ENCODE measurements at regions not wholly inside any gene's neighbourhood (a gene's known extent, or its start where the extent isn't known, plus 50 kb on each side); places are given as distances from the start of the nearest gene placed in this dataset.

DNA sequence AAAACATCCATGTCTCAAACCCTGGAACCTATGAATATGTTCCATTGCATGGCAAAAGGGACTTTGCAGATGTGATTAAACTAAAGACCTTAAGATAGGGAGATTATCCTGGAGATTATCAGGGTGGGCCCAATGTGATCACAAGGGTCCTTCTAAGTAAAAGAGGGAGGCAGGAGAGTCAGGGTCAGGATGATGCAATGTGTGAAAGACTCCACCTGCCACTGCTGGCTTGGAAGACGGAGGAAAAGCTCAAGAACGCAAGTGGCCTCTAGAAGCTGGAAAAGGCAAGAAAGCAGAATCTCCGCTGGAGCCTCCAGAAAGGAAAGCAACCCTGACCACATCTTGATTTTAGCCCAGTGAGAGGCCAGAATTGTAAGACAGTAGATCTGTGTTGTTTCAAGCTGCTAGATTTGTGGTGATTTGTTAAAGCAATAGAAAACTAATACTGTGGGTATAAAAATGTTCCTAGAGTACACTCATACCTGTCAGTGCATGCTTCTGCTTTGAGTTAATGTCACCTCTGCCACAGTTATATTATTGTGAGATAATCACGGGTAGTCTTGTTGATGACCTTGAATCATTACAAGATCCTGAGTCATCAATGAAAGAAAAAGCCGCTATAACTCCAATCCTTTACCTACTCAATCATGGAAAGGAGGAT, 93.5 kb upstream of the TNPO1 start:
- Histone ChIP-seq H3K9me3 (no peaks in the 10 kb centered on the region), H3K27me3 (no peaks in the 10 kb centered on the region), H3K4me1 (ENCODE audit: insufficient read depth) (no peaks in the 10 kb centered on the region), H3K36me3 (no peaks in the 10 kb centered on the region), H3K27ac (no peak overlapping the region), H3K4me3 (no peak overlapping the region)
- intact Hi-C loops (cut with DNase I), result no loop called here
- 71 to 78% (median 74%) methylated on average over 5 of the region's 5 CpGs for WGBS, 3 donors
- no peak for TF ChIP-seq POLR2A (IDR thresholded peaks at IDR 0.05)
- TF ChIP-seq EP300 (IDR thresholded peaks at IDR 0.05), result no peak
- TF ChIP-seq, protein P1, sequence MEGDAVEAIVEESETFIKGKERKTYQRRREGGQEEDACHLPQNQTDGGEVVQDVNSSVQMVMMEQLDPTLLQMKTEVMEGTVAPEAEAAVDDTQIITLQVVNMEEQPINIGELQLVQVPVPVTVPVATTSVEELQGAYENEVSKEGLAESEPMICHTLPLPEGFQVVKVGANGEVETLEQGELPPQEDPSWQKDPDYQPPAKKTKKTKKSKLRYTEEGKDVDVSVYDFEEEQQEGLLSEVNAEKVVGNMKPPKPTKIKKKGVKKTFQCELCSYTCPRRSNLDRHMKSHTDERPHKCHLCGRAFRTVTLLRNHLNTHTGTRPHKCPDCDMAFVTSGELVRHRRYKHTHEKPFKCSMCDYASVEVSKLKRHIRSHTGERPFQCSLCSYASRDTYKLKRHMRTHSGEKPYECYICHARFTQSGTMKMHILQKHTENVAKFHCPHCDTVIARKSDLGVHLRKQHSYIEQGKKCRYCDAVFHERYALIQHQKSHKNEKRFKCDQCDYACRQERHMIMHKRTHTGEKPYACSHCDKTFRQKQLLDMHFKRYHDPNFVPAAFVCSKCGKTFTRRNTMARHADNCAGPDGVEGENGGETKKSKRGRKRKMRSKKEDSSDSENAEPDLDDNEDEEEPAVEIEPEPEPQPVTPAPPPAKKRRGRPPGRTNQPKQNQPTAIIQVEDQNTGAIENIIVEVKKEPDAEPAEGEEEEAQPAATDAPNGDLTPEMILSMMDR (IDR thresholded peaks at IDR 0.05), result no peak
- DNase-seq, result no peak

DNA sequence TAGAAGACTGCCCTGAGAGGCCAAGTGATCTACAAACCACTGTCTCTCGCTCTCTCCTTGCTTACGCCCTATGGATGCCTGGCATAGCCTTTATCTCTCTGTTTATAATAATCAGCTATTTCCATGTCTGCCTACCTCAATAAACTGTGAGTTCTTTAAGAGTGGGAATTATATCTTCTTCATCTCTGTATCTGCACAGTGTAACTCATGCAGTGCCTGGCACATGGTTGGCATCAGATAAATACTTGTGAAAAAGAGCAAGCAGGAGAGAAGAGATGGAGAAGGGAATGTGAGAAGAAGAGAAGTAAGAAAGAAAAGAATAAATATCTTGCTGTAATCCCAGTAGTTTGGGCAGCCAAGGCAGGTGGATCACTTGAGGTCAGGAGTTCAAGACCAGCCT, 94.6 kb upstream of the TNPO1 start:
- WGBS, 3 donors, result 43 to 59% (median 48%) methylated on average over 2 of the region's 2 CpGs
- Histone ChIP-seq H3K9me3 (no peaks in the 10 kb centered on the region), H3K27ac (no peak overlapping the region), H3K27me3 (no peaks in the 10 kb centered on the region), H3K4me1 (ENCODE audit: insufficient read depth) (no peaks in the 10 kb centered on the region), H3K36me3 (no peaks in the 10 kb centered on the region), H3K4me3 (no peak overlapping the region)
- no peak for TF ChIP-seq EP300 (IDR thresholded peaks at IDR 0.05)
- TF ChIP-seq POLR2A (IDR thresholded peaks at IDR 0.05), result no peak
- TF ChIP-seq, protein P1 (IDR thresholded peaks at IDR 0.05), result no peak
- intact Hi-C loops (cut with DNase I), result no loop called here
- no peak for DNase-seq

DNA sequence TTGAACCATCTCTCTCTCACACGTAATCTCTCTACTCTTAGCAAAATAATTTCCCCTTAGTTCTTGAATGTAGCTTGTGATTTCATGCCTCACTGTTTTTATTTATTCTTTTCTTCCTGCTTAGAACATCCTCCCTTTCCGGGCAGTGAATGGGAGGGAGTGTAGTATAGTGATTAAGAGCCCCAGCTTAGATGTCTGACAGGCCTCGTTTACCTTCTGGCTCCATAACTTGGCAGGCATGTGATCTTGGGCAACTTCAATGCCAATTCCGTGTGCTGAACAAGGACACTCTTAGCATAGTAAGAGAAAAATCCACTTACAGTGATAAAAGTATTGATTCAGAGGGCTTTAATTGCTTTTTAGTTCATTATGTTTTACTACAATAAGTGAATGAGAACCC, 96.3 kb upstream of the TNPO1 start:
- peaks cover 2% of the 10 kb centered on the region for H3K4me1 ChIP-seq (ENCODE audit: insufficient read depth)
- no peaks in the 10 kb centered on the region for H3K36me3 ChIP-seq
- TF ChIP-seq, protein P1 (IDR thresholded peaks at IDR 0.05), result no peak
- TF ChIP-seq EP300 (IDR thresholded peaks at IDR 0.05) (no peak), POLR2A (IDR thresholded peaks at IDR 0.05) (no peak)
- no peak for DNase-seq
- intact Hi-C loops (cut with DNase I), result no loop called here
- H3K27me3 ChIP-seq, result no peaks in the 10 kb centered on the region
- no peaks in the 10 kb centered on the region for H3K9me3 ChIP-seq
- no peak overlapping the region for H3K27ac ChIP-seq
- WGBS, 3 donors, result 22 to 24% (median 23%) methylated on average over 4 of the region's 4 CpGs
- H3K4me3 ChIP-seq, result no peak overlapping the region

DNA sequence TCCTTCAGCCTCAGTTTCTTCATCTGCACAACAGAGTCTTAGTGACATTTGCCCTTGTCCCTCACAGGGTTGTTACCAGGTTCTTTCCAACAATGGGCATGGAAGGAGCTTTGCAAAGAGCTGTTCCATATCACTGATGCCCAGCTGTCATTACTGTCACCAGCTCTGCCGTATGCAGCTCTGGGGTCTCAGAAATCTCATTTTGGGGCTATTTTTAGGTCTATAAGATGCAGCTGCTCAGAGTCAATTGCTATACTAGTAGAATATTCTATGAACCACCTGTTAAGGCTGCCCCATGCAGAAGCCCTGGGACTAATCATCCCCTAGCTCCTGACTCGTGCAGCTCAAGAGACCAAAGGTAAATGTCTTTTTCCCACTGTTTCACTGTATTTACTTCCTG, 105.1 kb upstream of the TNPO1 start:
- intact Hi-C loops (cut with DNase I), result no loop called here
- TF ChIP-seq EP300 (IDR thresholded peaks at IDR 0.05) (no peak), POLR2A (IDR thresholded peaks at IDR 0.05) (no peak)
- TF ChIP-seq, protein P1 (IDR thresholded peaks at IDR 0.05), result no peak
- Histone ChIP-seq H3K27ac (no peak overlapping the region), H3K4me1 (ENCODE audit: insufficient read depth) (peaks cover 2% of the 10 kb centered on the region), H3K4me3 (no peak overlapping the region), H3K9me3 (peaks cover 0 to 15% of the 10 kb centered on the region in 2 donors), H3K27me3 (no peaks in the 10 kb centered on the region), H3K36me3 (no peaks in the 10 kb centered on the region)
- 66 to 83% (median 81%) methylated on average over 2 of the region's 2 CpGs for WGBS, 3 donors
- no peak for DNase-seq

Data from ovary (tissue), 7 donors.